ENCODE measurements at regions not wholly inside any gene's neighbourhood (a gene's known extent, or its start where the extent isn't known, plus 50 kb on each side); places are given as distances from the start of the nearest gene placed in this dataset.

- Histone ChIP-seq H3K36me3 (ENCODE audit: low read depth, missing control alignments) (no peaks in the 10 kb centered on the region), H3K27ac (no peak overlapping the region), H3K4me3 (no peak overlapping the region), H3K27me3 (no peaks in the 10 kb centered on the region), H3K4me1 (no peaks in the 10 kb centered on the region), H3K9me3 (no peaks in the 10 kb centered on the region)
- no peak for DNase-seq
- 55 to 57% methylated on average over 2 of the region's 2 CpGs for WGBS, 2 donors
- intact Hi-C loops (cut with DNase I; ENCODE audit: low total_unique reads), result no loop called here
- TF ChIP-seq CTCF (IDR thresholded peaks at IDR 0.05), result no peak
- TF ChIP-seq POLR2A (IDR thresholded peaks at IDR 0.05), result no peak
Observed at GRCh38 chr2:125167152-125167551, 1142.1 kb downstream of the CNTNAP5 start.

GRCh38 chr2:125167820-125168219 lies 1142.7 kb downstream of the CNTNAP5 start:
- TF ChIP-seq CTCF (IDR thresholded peaks at IDR 0.05), result no peak
- no peak for TF ChIP-seq POLR2A (IDR thresholded peaks at IDR 0.05)
- DNase-seq, result no peak

GRCh38 chr2:125168442-125168841 lies 1143.4 kb downstream of the CNTNAP5 start:
- Histone ChIP-seq H3K36me3 (ENCODE audit: low read depth, missing control alignments) (no peaks in the 10 kb centered on the region), H3K27ac (no peak overlapping the region), H3K27me3 (no peaks in the 10 kb centered on the region), H3K4me1 (no peaks in the 10 kb centered on the region), H3K9me3 (no peaks in the 10 kb centered on the region), H3K4me3 (no peak overlapping the region)
- 85 to 88% methylated on average over 2 of the region's 2 CpGs for WGBS, 2 donors
- no peak for TF ChIP-seq POLR2A (IDR thresholded peaks at IDR 0.05)
- TF ChIP-seq CTCF (IDR thresholded peaks at IDR 0.05), result no peak
- intact Hi-C loops (cut with DNase I; ENCODE audit: low total_unique reads), result no loop called here
- no peak for DNase-seq

More at GRCh38 chr2:125167820-125168219, 1142.7 kb downstream of the CNTNAP5 start:
- intact Hi-C loops (cut with DNase I; ENCODE audit: low total_unique reads), result no loop called here
- no peak overlapping the region for H3K4me3 ChIP-seq
- no peaks in the 10 kb centered on the region for H3K36me3 ChIP-seq (ENCODE audit: low read depth, missing control alignments)
- no peaks in the 10 kb centered on the region for H3K9me3 ChIP-seq
- H3K27ac ChIP-seq, result no peak overlapping the region
- no peaks in the 10 kb centered on the region for H3K27me3 ChIP-seq
- H3K4me1 ChIP-seq, result no peaks in the 10 kb centered on the region

- H3K36me3 ChIP-seq (ENCODE audit: low read depth, missing control alignments), result no peaks in the 10 kb centered on the region
- TF ChIP-seq CTCF (IDR thresholded peaks at IDR 0.05) (no peak), POLR2A (IDR thresholded peaks at IDR 0.05) (no peak)
- no peaks in the 10 kb centered on the region for H3K9me3 ChIP-seq
- no peaks in the 10 kb centered on the region for H3K27me3 ChIP-seq
- intact Hi-C loops (cut with DNase I; ENCODE audit: low total_unique reads), result no loop called here
- no peak overlapping the region for H3K27ac ChIP-seq
- 83 to 84% methylated on average over 6 of the region's 6 CpGs for WGBS, 2 donors
- no peaks in the 10 kb centered on the region for H3K4me1 ChIP-seq
- no peak overlapping the region for H3K4me3 ChIP-seq
- DNase-seq, result no peak
Observed at GRCh38 chr2:125169022-125169763, 1144.1 kb downstream of the CNTNAP5 start.

- no peak for DNase-seq
- TF ChIP-seq POLR2A (IDR thresholded peaks at IDR 0.05) (no peak), CTCF (IDR thresholded peaks at IDR 0.05) (no peak)
- Histone ChIP-seq H3K27ac (no peak overlapping the region), H3K9me3 (no peaks in the 10 kb centered on the region), H3K27me3 (no peaks in the 10 kb centered on the region), H3K36me3 (ENCODE audit: low read depth, missing control alignments) (no peaks in the 10 kb centered on the region), H3K4me3 (no peak overlapping the region), H3K4me1 (no peaks in the 10 kb centered on the region)
- WGBS, 2 donors, result 99% methylated on average over 3 of the region's 3 CpGs
- intact Hi-C loops (cut with DNase I; ENCODE audit: low total_unique reads), result no loop called here
Observed at GRCh38 chr2:125169764-125170146, 1144.7 kb downstream of the CNTNAP5 start.
